H1 (cell line): ENCODE measurements at regions not wholly inside any gene's neighbourhood (a gene's known extent, or its start where the extent isn't known, plus 50 kb on each side); places are given as distances from the start of the nearest gene placed in this dataset.

Source experiments
- CTCF ChIA-PET: fragments of 300-600 bp; sonication (Branson Sonifier 250); formaldehyde crosslinking; loops from one replicate; lab custom pipeline; 2021; ENCODE audit not compliant: partially characterized antibody; lab: Charles Lee
- POLR2A ChIA-PET: fragments of 300-600 bp; sonication (Branson Sonifier 250); formaldehyde crosslinking; loops from one replicate; lab custom pipeline; 2021; ENCODE audit warnings: inconsistent platforms; ENCODE audit not compliant: partially characterized antibody; lab: Charles Lee
- DNase-seq, 2 experiments: peaks; one replicate each; pipeline versions ENCODE4 v3.0.0 to v3.0.0-alpha.2; 2010 to 2022; ENCODE audit warnings: low spot score in 2 of 2, low read depth in 1 of 2, mixed read lengths in 1 of 2
- FAIRE-seq: peaks from 2 replicates; lab custom pipeline; 2011; peaks lifted over from hg19 to GRCh38; lab: Jason Lieb, UNC
- H2AFZ ChIP-seq: 2 replicates; pipeline ENCODE4 v1.8.1; 2012; ENCODE audit warnings: low read length, inconsistent platforms
- H2AK5ac ChIP-seq: 2 replicates; pipeline ENCODE4 v1.6.1; 2013; ENCODE audit warnings: low read depth, low read length
- H2BK120ac ChIP-seq: replicated peaks from 2 replicates; pipeline ENCODE3; 2013; ENCODE audit warnings: low read depth, low read length, inconsistent platforms
- H2BK12ac ChIP-seq: 2 replicates; pipeline ENCODE4 v1.6.1; 2013; ENCODE audit warnings: low read depth, low read length
- H2BK15ac ChIP-seq: 2 replicates; pipeline ENCODE4 v1.6.1; 2013; ENCODE audit warnings: low read length
- H2BK20ac ChIP-seq: 2 replicates; pipeline ENCODE4 v1.6.1; 2013; ENCODE audit warnings: low read length
- H2BK5ac ChIP-seq: 2 replicates; pipeline ENCODE4 v1.6.1; 2013; ENCODE audit warnings: low read depth, low read length
- H3K14ac ChIP-seq: 2 replicates; pipeline ENCODE4 v1.6.1; 2013; ENCODE audit warnings: inconsistent platforms; ENCODE audit not compliant: insufficient read length
- H3K18ac ChIP-seq: 2 replicates; pipeline ENCODE4 v1.6.1; 2013; ENCODE audit warnings: low read length; ENCODE audit errors: extremely low read depth
- H3K23ac ChIP-seq: 2 replicates; pipeline ENCODE4 v1.6.1; 2013; ENCODE audit warnings: inconsistent platforms; ENCODE audit not compliant: insufficient read length
- H3K23me2 ChIP-seq: 2 replicates; pipeline ENCODE4 v1.6.1; 2013; ENCODE audit warnings: low read depth, low read length
- H3K27ac ChIP-seq: 2 replicates; pipeline ENCODE4 v1.6.1; 2011; ENCODE audit warnings: low read depth, low read length, inconsistent platforms
- H3K27me3 ChIP-seq, 4 experiments: replicated peaks in 1 of 4; 1 replicate in 1 of 4; 2 replicates in 3 of 4; pipeline versions ENCODE4 v1.6.1 to v1.8.1; 2011 to 2013; ENCODE audit warnings: low read length in 3 of 4, mild to moderate bottlenecking in 3 of 4, inconsistent platforms in 2 of 4, mixed read lengths in 2 of 4, moderate library complexity in 1 of 4; ENCODE audit not compliant: control insufficient read depth in 3 of 4, insufficient read depth in 3 of 4; ENCODE audit errors: extremely low read depth in 1 of 4
- H3K36me3 ChIP-seq, 4 experiments: 2 replicates each; pipeline versions ENCODE4 v1.6.1 to v1.8.1; 2011 to 2013; ENCODE audit warnings: mild to moderate bottlenecking in 4 of 4, low read length in 3 of 4, moderate library complexity in 2 of 4, control low read depth in 1 of 4, inconsistent platforms in 1 of 4; ENCODE audit not compliant: insufficient read depth in 4 of 4, control insufficient read depth in 2 of 4
- H3K4ac ChIP-seq: replicated peaks from 2 replicates; pipeline ENCODE3; 2013; ENCODE audit warnings: low read length, low read depth, mixed read lengths, inconsistent platforms; ENCODE audit not compliant: insufficient read length
- H3K4me1 ChIP-seq, 4 experiments: replicated peaks in 1 of 4; 1 replicate in 1 of 4; 2 replicates in 3 of 4; pipeline versions ENCODE4 v1.6.1 to v1.8.1; 2011 to 2013; ENCODE audit warnings: low read length in 3 of 4, inconsistent platforms in 2 of 4, mixed read lengths in 1 of 4; ENCODE audit not compliant: insufficient read depth in 4 of 4, control insufficient read depth in 3 of 4
- H3K4me2 ChIP-seq, 2 experiments: 2 replicates each; pipeline versions ENCODE4 v1.6.1 to v1.8.1; 2011 to 2013; ENCODE audit warnings: low read depth in 2 of 2, low read length in 2 of 2, control low read depth in 1 of 2, inconsistent platforms in 1 of 2, mild to moderate bottlenecking in 1 of 2; ENCODE audit not compliant: insufficient read depth in 1 of 2
- H3K4me3 ChIP-seq, 4 experiments: fragments of 200-600, 300-600 bp in 1 of 4; sonication (generic), shearing (Covaris generic), sonication (Bioruptor Twin) in 1 of 4; 2 replicates each; pipeline versions ENCODE4 v1.5.1 to v1.8.1; 2011 to 2016; ENCODE audit warnings: low read length in 4 of 4, low read depth in 3 of 4, control low read depth in 2 of 4, inconsistent platforms in 2 of 4, mild to moderate bottlenecking in 2 of 4, mixed read lengths in 1 of 4, moderate library complexity in 1 of 4; ENCODE audit not compliant: insufficient read depth in 2 of 4; ENCODE audit errors: extremely low read depth in 1 of 4
- H3K56ac ChIP-seq: replicated peaks from 2 replicates; pipeline ENCODE3; 2013; ENCODE audit warnings: low read depth, mild to moderate bottlenecking, mixed read lengths, low read length, inconsistent platforms; ENCODE audit not compliant: insufficient read length
- H3K79me1 ChIP-seq: 2 replicates; pipeline ENCODE4 v1.6.1; 2013; ENCODE audit warnings: low read depth, low read length, control low read depth
- H3K79me2 ChIP-seq, 2 experiments: 2 replicates each; pipeline versions ENCODE4 v1.6.1 to v1.8.1; 2012 to 2013; ENCODE audit warnings: low read length in 2 of 2, mild to moderate bottlenecking in 2 of 2, inconsistent platforms in 1 of 2; ENCODE audit not compliant: insufficient read depth in 2 of 2, control insufficient read depth in 1 of 2
- H3K9ac ChIP-seq, 4 experiments: replicated peaks in 1 of 4; 1 replicate in 1 of 4; 2 replicates in 3 of 4; pipeline versions ENCODE4 v1.6.1 to v1.8.1; 2011 to 2013; ENCODE audit warnings: low read depth in 3 of 4, low read length in 3 of 4, control low read depth in 2 of 4, mild to moderate bottlenecking in 2 of 4, moderate library complexity in 2 of 4, inconsistent platforms in 1 of 4; ENCODE audit errors: extremely low read depth in 1 of 4
- H3K9me3 ChIP-seq, 2 experiments: 2 replicates each; pipeline versions ENCODE4 v1.6.1 to v1.8.1; 2012 to 2013; ENCODE audit warnings: mild to moderate bottlenecking in 2 of 2, moderate library complexity in 2 of 2, control low read depth in 1 of 2, inconsistent platforms in 1 of 2, low read depth in 1 of 2, low read length in 1 of 2, mixed read lengths in 1 of 2; ENCODE audit not compliant: insufficient read depth in 2 of 2
- H4K20me1 ChIP-seq, 2 experiments: replicated peaks in 1 of 2; 2 replicates each; pipeline versions ENCODE3 to v1.8.1; 2011 to 2013; ENCODE audit warnings: inconsistent platforms in 2 of 2, low read length in 2 of 2, mild to moderate bottlenecking in 1 of 2; ENCODE audit not compliant: insufficient read depth in 2 of 2, control insufficient read depth in 1 of 2
- H4K5ac ChIP-seq: 2 replicates; pipeline ENCODE4 v1.6.1; 2013; ENCODE audit warnings: low read length, low read depth, mixed read lengths, inconsistent platforms; ENCODE audit not compliant: insufficient read length
- H4K8ac ChIP-seq: 2 replicates; pipeline ENCODE4 v1.8.0; 2013; ENCODE audit warnings: mild to moderate bottlenecking, moderate library complexity, low read length, inconsistent platforms; ENCODE audit not compliant: insufficient read depth; ENCODE audit errors: extremely low read depth
- H4K91ac ChIP-seq: replicated peaks from 2 replicates; pipeline ENCODE3; 2013; ENCODE audit warnings: low read length, mixed read lengths, inconsistent platforms; ENCODE audit not compliant: insufficient read length
- EGR1 ChIP-seq: IDR thresholded peaks from 2 replicates; pipeline ENCODE4 v1.6.1; 2011; ENCODE audit warnings: low read depth, low read length, borderline replicate concordance
- KDM5A ChIP-seq: fragments of 200-600 bp; IDR thresholded peaks from 2 replicates; pipeline ENCODE4 v1.7.1; 2012; ENCODE audit warnings: mild to moderate bottlenecking, low read length, inconsistent platforms, mixed read lengths

DNA sequence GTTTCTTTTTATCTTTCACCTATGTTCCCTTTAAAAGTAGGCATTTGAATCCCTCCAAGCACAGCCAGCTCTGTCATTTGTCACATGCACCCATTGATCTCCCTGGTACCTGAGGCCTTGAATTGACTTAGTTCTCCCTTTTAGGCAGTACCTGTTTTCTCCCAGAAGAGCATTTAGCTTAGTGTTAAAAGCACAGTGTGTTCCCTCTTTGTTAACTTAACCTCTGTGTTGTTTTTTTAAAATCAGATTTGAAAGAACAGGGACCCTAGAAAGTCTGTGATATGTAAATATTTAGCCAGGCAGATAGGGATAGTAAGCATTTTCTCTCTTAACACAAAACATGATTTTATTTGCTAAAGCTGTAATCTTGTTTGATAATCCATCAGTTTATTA, 113.8 kb upstream of the SPATA31D4 start:
- no peak overlapping the region for H2BK20ac ChIP-seq
- no peaks in the 10 kb centered on the region for H3K79me1 ChIP-seq
- no peak overlapping the region for H3K23ac ChIP-seq
- POLR2A ChIA-PET: interaction anchor here (0.5 to 0.6 kb wide), 3 partner anchors 14 to 129 kb away, joined by 3 read pairs; no protein-coding TSS in a partner anchor
- no peaks in the 10 kb centered on the region for H3K79me2 ChIP-seq
- no peak overlapping the region for H3K56ac ChIP-seq
- no peak overlapping the region for H4K5ac ChIP-seq
- H2BK12ac ChIP-seq: no peak overlapping the region
- no peak overlapping the region for H3K9ac ChIP-seq
- H3K27ac ChIP-seq: no peak overlapping the region
- H3K4ac ChIP-seq: no peak overlapping the region
- H3K4me3 ChIP-seq: no peak overlapping the region
- no peak overlapping the region for H4K8ac ChIP-seq
- no peak for TF ChIP-seq EGR1
- TF ChIP-seq KDM5A: no peak
- H3K23me2 ChIP-seq: no peaks in the 10 kb centered on the region
- H3K4me2 ChIP-seq: no peak overlapping the region
- peaks cover 5 to 19% (median 14%) of the 10 kb centered on the region in 4 experiments; a peak in 6 of 7 replicates for H3K4me1 ChIP-seq
- DNase-seq (no peak), FAIRE-seq (no peak)
- H2AK5ac ChIP-seq: no peak overlapping the region
- CTCF ChIA-PET: interaction anchor here (0.6 to 1.0 kb wide), 3 partner anchors 34 to 966 kb away, joined by 3 to 4 read pairs (median 3); no protein-coding TSS in a partner anchor
- H4K20me1 ChIP-seq: no peaks in the 10 kb centered on the region
- no peak overlapping the region for H3K18ac ChIP-seq
- no peak overlapping the region for H4K91ac ChIP-seq
- no peak overlapping the region for H2BK120ac ChIP-seq
- H3K14ac ChIP-seq: no peak overlapping the region
- no peak overlapping the region for H2AFZ ChIP-seq
- no peaks in the 10 kb centered on the region for H3K9me3 ChIP-seq
- H2BK5ac ChIP-seq: no peak overlapping the region
- H3K36me3 ChIP-seq: no peaks in the 10 kb centered on the region
- peaks cover 0 to 3% (median 0%) of the 10 kb centered on the region in 4 experiments; a peak in 2 of 7 replicates for H3K27me3 ChIP-seq
- no peak overlapping the region for H2BK15ac ChIP-seq
